GM23338 (cell line): ENCODE measurements at regions not wholly inside any gene's neighbourhood (a gene's known extent, or its start where the extent isn't known, plus 50 kb on each side); places are given as distances from the start of the nearest gene placed in this dataset.
"Not testable (repeated sequence)": the region's sequence is repeated elsewhere in the genome, so short reads cannot be mapped to it uniquely, and the experiment has no call there.

ENCODE experiments used
- ATAC-seq: fragments of 200-7000 bp; cut with Tn5 transposase; 3 replicates; pipeline ENCODE4 v1.9.1; 2020
- DNase-seq: peaks from one replicate; pipeline ENCODE4 v3.0.0-alpha.2; 2015; ENCODE audit warnings: low spot score
- H2AFZ ChIP-seq: fragments of 200-600 bp; sonication (generic); 2 replicates; pipeline ENCODE4 v1.8.0; 2016; ENCODE audit warnings: antibody characterized with exemption, mild to moderate bottlenecking, moderate library complexity
- H3F3A ChIP-seq: fragments of 200-600 bp; sonication (generic); replicated peaks from 2 replicates; pipeline ENCODE4 v1.8.0; 2017; ENCODE audit warnings: antibody characterized with exemption, mixed run types, low read depth
- H3K27ac ChIP-seq: fragments of 200-600 bp; sonication (generic); 2 replicates; pipeline ENCODE4 v1.6.1; 2016; ENCODE audit warnings: low read depth
- H3K27me3 ChIP-seq: fragments of 200-600 bp; sonication (generic); 2 replicates; pipeline ENCODE4 v1.8.0; 2016; ENCODE audit warnings: mild to moderate bottlenecking, mixed run types, moderate library complexity; ENCODE audit not compliant: insufficient read depth
- H3K36me3 ChIP-seq: fragments of 200-600 bp; sonication (generic); 2 replicates; pipeline ENCODE4 v1.8.0; 2016; ENCODE audit warnings: mild to moderate bottlenecking; ENCODE audit not compliant: insufficient read depth
- H3K4me1 ChIP-seq: fragments of 200-600 bp; sonication (generic); 2 replicates; pipeline ENCODE4 v1.8.0; 2016; ENCODE audit warnings: mild to moderate bottlenecking, moderate library complexity; ENCODE audit not compliant: insufficient read depth
- H3K4me2 ChIP-seq: fragments of 200-600 bp; sonication (generic); 2 replicates; pipeline ENCODE4 v1.7.1; 2017; ENCODE audit warnings: mixed run types
- H3K4me3 ChIP-seq: fragments of 200-600 bp; sonication (generic); 2 replicates; pipeline ENCODE4 v1.6.1; 2016; ENCODE audit warnings: mixed run types
- H3K79me2 ChIP-seq: fragments of 200-600 bp; sonication (generic); replicated peaks from 2 replicates; pipeline ENCODE4 v1.8.0; 2017; ENCODE audit warnings: mild to moderate bottlenecking; ENCODE audit not compliant: insufficient read depth
- H3K9me2 ChIP-seq: fragments of 200-600 bp; sonication (generic); 2 replicates; pipeline ENCODE4 v1.8.0; 2017; ENCODE audit not compliant: insufficient read depth
- H4K20me1 ChIP-seq: fragments of 200-600 bp; sonication (generic); replicated peaks from 2 replicates; pipeline ENCODE4 v1.8.0; 2017; ENCODE audit warnings: mild to moderate bottlenecking; ENCODE audit not compliant: insufficient read depth
- H3K27ac Mint-ChIP-seq: 2 replicates; pipeline ENCODE4 v1.8.0; 2020; ENCODE audit warnings: inconsistent platforms, mild to moderate bottlenecking, moderate library complexity, mixed read lengths
- H3K27me3 Mint-ChIP-seq: 3 replicates; pipeline ENCODE4 v1.8.0; 2022; ENCODE audit warnings: low read depth, mild to moderate bottlenecking, moderate library complexity, mixed read lengths, inconsistent platforms; ENCODE audit not compliant: insufficient read depth, poor library complexity
- H3K36me3 Mint-ChIP-seq: 3 replicates; pipeline ENCODE4 v1.8.0; 2021; ENCODE audit warnings: low read depth, mild to moderate bottlenecking, inconsistent platforms, moderate library complexity, mixed read lengths
- H3K4me1 Mint-ChIP-seq: 3 replicates; pipeline ENCODE4 v1.8.0; 2020; ENCODE audit warnings: mild to moderate bottlenecking, inconsistent platforms, mixed read lengths
- H3K4me3 Mint-ChIP-seq: 3 replicates; pipeline ENCODE4 v1.8.0; 2021; ENCODE audit warnings: moderate library complexity, mild to moderate bottlenecking, inconsistent platforms, mixed read lengths
- H3K9me3 Mint-ChIP-seq: 3 replicates; pipeline ENCODE4 v1.8.0; 2020; ENCODE audit warnings: moderate library complexity, mild to moderate bottlenecking, inconsistent platforms, mixed read lengths
- CREB1 ChIP-seq: fragments of 250-450 bp; sonication (Bioruptor Pico); IDR thresholded peaks from 2 replicates; pipeline ENCODE4 v1.5.0; 2020; ENCODE audit warnings: low read depth, mild to moderate bottlenecking, moderate library complexity
- EZH2 ChIP-seq: fragments of 200-600 bp; sonication (generic); IDR thresholded peaks from one replicate; pipeline ENCODE4 v1.8.0; 2017; ENCODE audit warnings: antibody characterized with exemption, mild to moderate bottlenecking, low read depth; ENCODE audit not compliant: unreplicated experiment
- NANOG ChIP-seq: IDR thresholded peaks from 2 replicates; pipeline ENCODE4 v1.6.1; 2016; ENCODE audit warnings: antibody characterized with exemption, borderline replicate concordance
- ZNF114 ChIP-seq: fragments of 250-450 bp; sonication (Bioruptor Pico); IDR thresholded peaks from 2 replicates; pipeline ENCODE4 v1.5.0; 2020; ENCODE audit warnings: mild to moderate bottlenecking, moderate library complexity
- ZNF331 ChIP-seq: fragments of 250-450 bp; sonication (Bioruptor Pico); IDR thresholded peaks from 2 replicates; pipeline ENCODE4 v1.5.0; 2020; ENCODE audit warnings: low read depth, mild to moderate bottlenecking, moderate library complexity
- ZNF462 ChIP-seq: fragments of 250-450 bp; sonication (Bioruptor Pico); IDR thresholded peaks from 2 replicates; pipeline ENCODE4 v1.5.0; 2020; ENCODE audit warnings: mild to moderate bottlenecking, moderate library complexity
- TF ChIP-seq, protein P1 (sequence below): IDR thresholded peaks from one replicate; pipeline ENCODE4 v1.6.1; 2018; ENCODE audit warnings: antibody characterized with exemption; ENCODE audit not compliant: unreplicated experiment
- TF ChIP-seq, protein P2 (sequence below): IDR thresholded peaks from 2 replicates; pipeline ENCODE4 v1.6.1; 2016; ENCODE audit warnings: antibody characterized with exemption

GRCh38 chr14:54266616-54267015 lies 130.2 kb upstream of the CDKN3 start:
- not testable (repeated sequence) for H3F3A ChIP-seq, H3K4me2 ChIP-seq, H3K27me3 Mint-ChIP-seq, H3K9me3 Mint-ChIP-seq, H3K4me1 Mint-ChIP-seq, H3K4me3 Mint-ChIP-seq, DNase-seq, ATAC-seq, H3K36me3 ChIP-seq, H3K27ac Mint-ChIP-seq, H3K27ac ChIP-seq, H3K4me1 ChIP-seq, H3K9me2 ChIP-seq, H3K27me3 ChIP-seq, H3K4me3 ChIP-seq, H3K36me3 Mint-ChIP-seq, H3K79me2 ChIP-seq, H4K20me1 ChIP-seq, H2AFZ ChIP-seq

DNA sequence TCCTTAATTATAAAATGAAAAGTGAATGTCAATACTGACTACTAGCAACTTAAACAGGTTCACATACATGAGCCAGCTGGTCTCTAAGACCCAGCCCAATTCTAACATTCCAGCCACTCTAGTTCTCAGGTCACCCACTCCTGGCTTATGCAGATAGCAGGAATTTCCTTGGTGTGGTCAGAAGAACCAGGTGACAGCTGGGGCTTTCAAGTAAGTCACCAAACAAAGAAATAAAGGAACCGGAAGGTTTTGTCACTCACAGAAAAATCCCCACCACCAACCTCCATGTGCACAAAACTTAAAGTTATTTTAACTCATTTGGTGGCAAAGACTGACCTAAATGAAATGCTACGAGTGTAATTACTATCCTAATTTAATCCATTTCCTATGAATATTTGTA lies 129.6 kb upstream of the CDKN3 start:
- H2AFZ ChIP-seq: no peak overlapping the region
- Mint-ChIP-seq H3K27ac (no peak overlapping the region), H3K9me3 (no peaks in the 10 kb centered on the region), H3K36me3 (no peaks in the 10 kb centered on the region), H3K4me1 (peaks cover 1% of the 10 kb centered on the region; the same call in 2 of the 3 replicates), H3K4me3 (no peak overlapping the region), H3K27me3 (peaks cover 2% of the 10 kb centered on the region)
- H3K27ac ChIP-seq: no peak overlapping the region
- no peaks in the 10 kb centered on the region for H3K79me2 ChIP-seq
- no peaks in the 10 kb centered on the region for H3K27me3 ChIP-seq
- no peaks in the 10 kb centered on the region for H3K4me1 ChIP-seq
- H3F3A ChIP-seq: no peaks in the 10 kb centered on the region
- H3K36me3 ChIP-seq: no peaks in the 10 kb centered on the region
- no peak overlapping the region for H3K4me3 ChIP-seq
- ATAC-seq: no peak
- H3K4me2 ChIP-seq: no peak overlapping the region
- H4K20me1 ChIP-seq: no peaks in the 10 kb centered on the region
- H3K9me2 ChIP-seq: no peaks in the 10 kb centered on the region; the same call in 1 of the 2 replicates
- TF ChIP-seq, protein P1, sequence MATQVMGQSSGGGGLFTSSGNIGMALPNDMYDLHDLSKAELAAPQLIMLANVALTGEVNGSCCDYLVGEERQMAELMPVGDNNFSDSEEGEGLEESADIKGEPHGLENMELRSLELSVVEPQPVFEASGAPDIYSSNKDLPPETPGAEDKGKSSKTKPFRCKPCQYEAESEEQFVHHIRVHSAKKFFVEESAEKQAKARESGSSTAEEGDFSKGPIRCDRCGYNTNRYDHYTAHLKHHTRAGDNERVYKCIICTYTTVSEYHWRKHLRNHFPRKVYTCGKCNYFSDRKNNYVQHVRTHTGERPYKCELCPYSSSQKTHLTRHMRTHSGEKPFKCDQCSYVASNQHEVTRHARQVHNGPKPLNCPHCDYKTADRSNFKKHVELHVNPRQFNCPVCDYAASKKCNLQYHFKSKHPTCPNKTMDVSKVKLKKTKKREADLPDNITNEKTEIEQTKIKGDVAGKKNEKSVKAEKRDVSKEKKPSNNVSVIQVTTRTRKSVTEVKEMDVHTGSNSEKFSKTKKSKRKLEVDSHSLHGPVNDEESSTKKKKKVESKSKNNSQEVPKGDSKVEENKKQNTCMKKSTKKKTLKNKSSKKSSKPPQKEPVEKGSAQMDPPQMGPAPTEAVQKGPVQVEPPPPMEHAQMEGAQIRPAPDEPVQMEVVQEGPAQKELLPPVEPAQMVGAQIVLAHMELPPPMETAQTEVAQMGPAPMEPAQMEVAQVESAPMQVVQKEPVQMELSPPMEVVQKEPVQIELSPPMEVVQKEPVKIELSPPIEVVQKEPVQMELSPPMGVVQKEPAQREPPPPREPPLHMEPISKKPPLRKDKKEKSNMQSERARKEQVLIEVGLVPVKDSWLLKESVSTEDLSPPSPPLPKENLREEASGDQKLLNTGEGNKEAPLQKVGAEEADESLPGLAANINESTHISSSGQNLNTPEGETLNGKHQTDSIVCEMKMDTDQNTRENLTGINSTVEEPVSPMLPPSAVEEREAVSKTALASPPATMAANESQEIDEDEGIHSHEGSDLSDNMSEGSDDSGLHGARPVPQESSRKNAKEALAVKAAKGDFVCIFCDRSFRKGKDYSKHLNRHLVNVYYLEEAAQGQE: no peak
- TF ChIP-seq, protein P2, sequence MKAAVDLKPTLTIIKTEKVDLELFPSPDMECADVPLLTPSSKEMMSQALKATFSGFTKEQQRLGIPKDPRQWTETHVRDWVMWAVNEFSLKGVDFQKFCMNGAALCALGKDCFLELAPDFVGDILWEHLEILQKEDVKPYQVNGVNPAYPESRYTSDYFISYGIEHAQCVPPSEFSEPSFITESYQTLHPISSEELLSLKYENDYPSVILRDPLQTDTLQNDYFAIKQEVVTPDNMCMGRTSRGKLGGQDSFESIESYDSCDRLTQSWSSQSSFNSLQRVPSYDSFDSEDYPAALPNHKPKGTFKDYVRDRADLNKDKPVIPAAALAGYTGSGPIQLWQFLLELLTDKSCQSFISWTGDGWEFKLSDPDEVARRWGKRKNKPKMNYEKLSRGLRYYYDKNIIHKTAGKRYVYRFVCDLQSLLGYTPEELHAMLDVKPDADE: no peak
- TF ChIP-seq EZH2: no peak
- TF ChIP-seq NANOG: no peak
- no peak for TF ChIP-seq ZNF114 (CRISPR knock-in tag)
- TF ChIP-seq CREB1 (CRISPR knock-in tag): no peak
- TF ChIP-seq ZNF331 (CRISPR knock-in tag): no peak
- no peak for TF ChIP-seq ZNF462
- DNase-seq: no peak
